ENCODE measurements at regions not wholly inside any gene's neighbourhood (a gene's known extent, or its start where the extent isn't known, plus 50 kb on each side); places are given as distances from the start of the nearest gene placed in this dataset.

DNA sequence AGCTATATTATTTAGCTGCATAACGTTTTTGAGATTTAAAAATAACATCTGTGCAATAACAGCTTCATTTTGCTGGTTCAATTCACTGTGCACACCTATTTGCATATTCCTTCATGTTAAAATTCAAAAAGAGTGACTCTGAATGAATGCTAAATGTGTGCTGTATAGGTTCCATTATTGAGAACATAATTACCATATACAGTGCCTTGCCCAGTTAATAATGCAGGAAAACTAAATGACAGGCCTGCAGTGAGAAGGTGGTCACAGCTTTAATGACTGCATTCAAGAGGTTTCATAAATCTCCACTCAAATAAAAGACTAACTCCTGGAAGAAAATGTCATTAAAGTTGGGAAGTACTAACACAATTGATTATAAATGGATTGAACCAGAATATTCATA is 1183.2 kb upstream of the ADGRL3 start:
- Mint-ChIP-seq H3K27ac (no peak overlapping the region), H3K27me3 (ENCODE audit: insufficient read depth, low read depth, poor library complexity) (no peaks in the 10 kb centered on the region), H3K4me1 (peaks cover 8% of the 10 kb centered on the region; the same call in 2 of the 3 replicates), H3K36me3 (ENCODE audit: low read depth) (no peaks in the 10 kb centered on the region), H3K4me3 (no peak overlapping the region), H3K9me3 (no peaks in the 10 kb centered on the region; the same call in 2 of the 3 replicates)
- Histone ChIP-seq H3K27ac (ENCODE audit: low read depth) (no peak overlapping the region), H3K36me3 (ENCODE audit: insufficient read depth) (no peaks in the 10 kb centered on the region), H3K4me2 (no peak overlapping the region), H2AFZ (no peak overlapping the region), H3K9me2 (ENCODE audit: insufficient read depth) (no peaks in the 10 kb centered on the region), H3K4me1 (ENCODE audit: insufficient read depth) (no peaks in the 10 kb centered on the region; the same call in 1 of the 2 replicates), H4K20me1 (replicated peaks; ENCODE audit: insufficient read depth) (no peaks in the 10 kb centered on the region), H3F3A (replicated peaks; ENCODE audit: low read depth) (no peaks in the 10 kb centered on the region), H3K4me3 (no peak overlapping the region), H3K27me3 (ENCODE audit: insufficient read depth) (no peaks in the 10 kb centered on the region), H3K79me2 (replicated peaks; ENCODE audit: insufficient read depth) (no peaks in the 10 kb centered on the region)
- no peak for DNase-seq (ENCODE audit: low spot score)
- TF ChIP-seq EZH2 (IDR thresholded peaks at IDR 0.05; ENCODE audit: low read depth, unreplicated experiment) (no peak), POLR2AphosphoS5 (IDR thresholded peaks at IDR 0.05; ENCODE audit: low read depth) (no peak), ZNF114 (CRISPR knock-in tag; IDR thresholded peaks at IDR 0.05) (no peak), CTCF (conservative IDR thresholded peaks at IDR 0.05; ENCODE audit: low read depth in 2 of 2) (no peak), ETS1 (IDR thresholded peaks at IDR 0.05) (no peak), JUNB (IDR thresholded peaks at IDR 0.05; ENCODE audit: unreplicated experiment) (no peak), STAT1 (IDR thresholded peaks at IDR 0.05; ENCODE audit: unreplicated experiment) (no peak), EZH2phosphoT487 (IDR thresholded peaks at IDR 0.05; ENCODE audit: unreplicated experiment) (no peak), CREB1 (CRISPR knock-in tag; IDR thresholded peaks at IDR 0.05; ENCODE audit: low read depth) (no peak), NANOG (IDR thresholded peaks at IDR 0.05; ENCODE audit: borderline replicate concordance) (no peak), ZNF331 (CRISPR knock-in tag; IDR thresholded peaks at IDR 0.05; ENCODE audit: low read depth) (no peak), REST (IDR thresholded peaks at IDR 0.05; ENCODE audit: unreplicated experiment) (no peak)
- TF ChIP-seq, protein P1, sequence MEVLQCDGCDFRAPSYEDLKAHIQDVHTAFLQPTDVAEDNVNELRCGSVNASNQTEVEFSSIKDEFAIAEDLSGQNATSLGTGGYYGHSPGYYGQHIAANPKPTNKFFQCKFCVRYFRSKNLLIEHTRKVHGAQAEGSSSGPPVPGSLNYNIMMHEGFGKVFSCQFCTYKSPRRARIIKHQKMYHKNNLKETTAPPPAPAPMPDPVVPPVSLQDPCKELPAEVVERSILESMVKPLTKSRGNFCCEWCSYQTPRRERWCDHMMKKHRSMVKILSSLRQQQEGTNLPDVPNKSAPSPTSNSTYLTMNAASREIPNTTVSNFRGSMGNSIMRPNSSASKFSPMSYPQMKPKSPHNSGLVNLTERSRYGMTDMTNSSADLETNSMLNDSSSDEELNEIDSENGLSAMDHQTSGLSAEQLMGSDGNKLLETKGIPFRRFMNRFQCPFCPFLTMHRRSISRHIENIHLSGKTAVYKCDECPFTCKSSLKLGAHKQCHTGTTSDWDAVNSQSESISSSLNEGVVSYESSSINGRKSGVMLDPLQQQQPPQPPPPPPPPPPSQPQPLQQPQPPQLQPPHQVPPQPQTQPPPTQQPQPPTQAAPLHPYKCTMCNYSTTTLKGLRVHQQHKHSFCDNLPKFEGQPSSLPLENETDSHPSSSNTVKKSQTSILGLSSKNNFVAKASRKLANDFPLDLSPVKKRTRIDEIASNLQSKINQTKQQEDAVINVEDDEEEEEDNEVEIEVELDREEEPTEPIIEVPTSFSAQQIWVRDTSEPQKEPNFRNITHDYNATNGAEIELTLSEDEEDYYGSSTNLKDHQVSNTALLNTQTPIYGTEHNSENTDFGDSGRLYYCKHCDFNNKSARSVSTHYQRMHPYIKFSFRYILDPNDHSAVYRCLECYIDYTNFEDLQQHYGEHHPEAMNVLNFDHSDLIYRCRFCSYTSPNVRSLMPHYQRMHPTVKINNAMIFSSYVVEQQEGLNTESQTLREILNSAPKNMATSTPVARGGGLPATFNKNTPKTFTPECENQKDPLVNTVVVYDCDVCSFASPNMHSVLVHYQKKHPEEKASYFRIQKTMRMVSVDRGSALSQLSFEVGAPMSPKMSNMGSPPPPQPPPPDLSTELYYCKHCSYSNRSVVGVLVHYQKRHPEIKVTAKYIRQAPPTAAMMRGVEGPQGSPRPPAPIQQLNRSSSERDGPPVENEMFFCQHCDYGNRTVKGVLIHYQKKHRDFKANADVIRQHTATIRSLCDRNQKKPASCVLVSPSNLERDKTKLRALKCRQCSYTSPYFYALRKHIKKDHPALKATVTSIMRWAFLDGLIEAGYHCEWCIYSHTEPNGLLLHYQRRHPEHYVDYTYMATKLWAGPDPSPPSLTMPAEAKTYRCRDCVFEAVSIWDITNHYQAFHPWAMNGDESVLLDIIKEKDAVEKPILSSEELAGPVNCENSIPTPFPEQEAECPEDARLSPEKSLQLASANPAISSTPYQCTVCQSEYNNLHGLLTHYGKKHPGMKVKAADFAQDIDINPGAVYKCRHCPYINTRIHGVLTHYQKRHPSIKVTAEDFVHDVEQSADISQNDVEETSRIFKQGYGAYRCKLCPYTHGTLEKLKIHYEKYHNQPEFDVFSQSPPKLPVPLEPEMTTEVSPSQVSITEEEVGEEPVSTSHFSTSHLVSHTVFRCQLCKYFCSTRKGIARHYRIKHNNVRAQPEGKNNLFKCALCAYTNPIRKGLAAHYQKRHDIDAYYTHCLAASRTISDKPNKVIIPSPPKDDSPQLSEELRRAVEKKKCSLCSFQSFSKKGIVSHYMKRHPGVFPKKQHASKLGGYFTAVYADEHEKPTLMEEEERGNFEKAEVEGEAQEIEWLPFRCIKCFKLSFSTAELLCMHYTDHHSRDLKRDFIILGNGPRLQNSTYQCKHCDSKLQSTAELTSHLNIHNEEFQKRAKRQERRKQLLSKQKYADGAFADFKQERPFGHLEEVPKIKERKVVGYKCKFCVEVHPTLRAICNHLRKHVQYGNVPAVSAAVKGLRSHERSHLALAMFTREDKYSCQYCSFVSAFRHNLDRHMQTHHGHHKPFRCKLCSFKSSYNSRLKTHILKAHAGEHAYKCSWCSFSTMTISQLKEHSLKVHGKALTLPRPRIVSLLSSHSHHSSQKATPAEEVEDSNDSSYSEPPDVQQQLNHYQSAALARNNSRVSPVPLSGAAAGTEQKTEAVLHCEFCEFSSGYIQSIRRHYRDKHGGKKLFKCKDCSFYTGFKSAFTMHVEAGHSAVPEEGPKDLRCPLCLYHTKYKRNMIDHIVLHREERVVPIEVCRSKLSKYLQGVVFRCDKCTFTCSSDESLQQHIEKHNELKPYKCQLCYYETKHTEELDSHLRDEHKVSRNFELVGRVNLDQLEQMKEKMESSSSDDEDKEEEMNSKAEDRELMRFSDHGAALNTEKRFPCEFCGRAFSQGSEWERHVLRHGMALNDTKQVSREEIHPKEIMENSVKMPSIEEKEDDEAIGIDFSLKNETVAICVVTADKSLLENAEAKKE (CRISPR knock-in tag; IDR thresholded peaks at IDR 0.05): no peak
- no peak for ATAC-seq
